ENCODE measurements at regions not wholly inside any gene's neighbourhood (a gene's known extent, or its start where the extent isn't known, plus 50 kb on each side); places are given as distances from the start of the nearest gene placed in this dataset.

- H3K9me3 ChIP-seq (replicated peaks), result peaks cover 5% of the 10 kb centered on the region; the same call in 1 of the 2 replicates
- no peak overlapping the region for H3K27ac ChIP-seq
- no peaks in the 10 kb centered on the region for H3K36me3 ChIP-seq
- no peaks in the 10 kb centered on the region for H3K27me3 ChIP-seq
- no peaks in the 10 kb centered on the region; the same call in 1 of the 2 replicates for H3K4me1 ChIP-seq
- no peak for DNase-seq
- no peak overlapping the region for H3K4me3 ChIP-seq
These were observed 65.5 kb downstream of the ANKRD60 start for GRCh38 chr20:58162986-58163385.

- no peak overlapping the region for H3K27ac ChIP-seq
- H3K4me1 ChIP-seq, result no peaks in the 10 kb centered on the region; the same call in 1 of the 2 replicates
- H3K9me3 ChIP-seq (replicated peaks), result peaks cover 5% of the 10 kb centered on the region; the same call in 1 of the 2 replicates
- DNase-seq, result no peak
- H3K4me3 ChIP-seq, result no peak overlapping the region
- H3K36me3 ChIP-seq, result no peaks in the 10 kb centered on the region
- no peaks in the 10 kb centered on the region for H3K27me3 ChIP-seq
These were observed 67.3 kb downstream of the ANKRD60 start for GRCh38 chr20:58161192-58161591.

- H3K27ac ChIP-seq, result no peak overlapping the region
These were observed 67.9 kb downstream of the ANKRD60 start for GRCh38 chr20:58160451-58161061.

GRCh38 chr20:58155148-58155925 lies 73.1 kb downstream of the ANKRD60 start:
- Histone ChIP-seq H3K36me3 (no peaks in the 10 kb centered on the region), H3K9me3 (replicated peaks) (no peaks in the 10 kb centered on the region), H3K27ac (no peak overlapping the region), H3K27me3 (no peaks in the 10 kb centered on the region; the same call in 1 of the 2 replicates), H3K4me1 (no peaks in the 10 kb centered on the region), H3K4me3 (no peak overlapping the region)
- no peak for DNase-seq

More at GRCh38 chr20:58160451-58161061, 67.9 kb downstream of the ANKRD60 start:
- peaks cover 5% of the 10 kb centered on the region; the same call in 1 of the 2 replicates for H3K9me3 ChIP-seq (replicated peaks)
- H3K4me3 ChIP-seq, result no peak overlapping the region
- H3K27me3 ChIP-seq, result no peaks in the 10 kb centered on the region
- no peaks in the 10 kb centered on the region; the same call in 1 of the 2 replicates for H3K4me1 ChIP-seq
- H3K36me3 ChIP-seq, result no peaks in the 10 kb centered on the region
- no peak for DNase-seq

GRCh38 chr20:58154113-58154512 lies 74.3 kb downstream of the ANKRD60 start:
- no peak for DNase-seq
- H3K4me1 ChIP-seq, result peaks cover 8% of the 10 kb centered on the region
- H3K9me3 ChIP-seq (replicated peaks), result no peaks in the 10 kb centered on the region
- H3K27me3 ChIP-seq, result no peaks in the 10 kb centered on the region; the same call in 1 of the 2 replicates
- H3K4me3 ChIP-seq, result no peak overlapping the region
- H3K27ac ChIP-seq, result no peak overlapping the region
- H3K36me3 ChIP-seq, result no peaks in the 10 kb centered on the region

GRCh38 chr20:58153121-58153520 lies 75.3 kb downstream of the ANKRD60 start:
- no peaks in the 10 kb centered on the region for H3K9me3 ChIP-seq (replicated peaks)
- no peak overlapping the region for H3K4me3 ChIP-seq
- no peak for DNase-seq
- peaks cover 8% of the 10 kb centered on the region for H3K4me1 ChIP-seq
- H3K27me3 ChIP-seq, result no peaks in the 10 kb centered on the region; the same call in 1 of the 2 replicates
- no peaks in the 10 kb centered on the region for H3K36me3 ChIP-seq
- H3K27ac ChIP-seq, result no peak overlapping the region

- H3K36me3 ChIP-seq, result no peaks in the 10 kb centered on the region
- H3K4me1 ChIP-seq, result peaks cover 8% of the 10 kb centered on the region
- no peaks in the 10 kb centered on the region; the same call in 1 of the 2 replicates for H3K27me3 ChIP-seq
- peak in 1 of 2 experiments; percentile 37 for DNase-seq
- no peak overlapping the region for H3K4me3 ChIP-seq
- H3K27ac ChIP-seq, result no peak overlapping the region
- H3K9me3 ChIP-seq (replicated peaks), result 0 out of 2 replicates have a peak, but pooled peaks cover 3% of the 10 kb centered on the region
These were observed 77.7 kb downstream of the ANKRD60 start for GRCh38 chr20:58150772-58151171.

- peak in 1 of 2 experiments; percentile 43 for DNase-seq
- no peak overlapping the region for H3K4me3 ChIP-seq
- no peaks in the 10 kb centered on the region for H3K36me3 ChIP-seq
These were observed 78.9 kb downstream of the ANKRD60 start for GRCh38 chr20:58149437-58150091.

GRCh38 chr20:58148891-58149290 lies 79.6 kb downstream of the ANKRD60 start:
- Histone ChIP-seq H3K27me3 (0 out of 2 replicates have a peak, but pooled peaks cover 2% of the 10 kb centered on the region), H3K4me1 (peaks cover 8% of the 10 kb centered on the region), H3K27ac (no peak overlapping the region), H3K36me3 (no peaks in the 10 kb centered on the region), H3K9me3 (replicated peaks) (peaks cover 3% of the 10 kb centered on the region; the same call in 1 of the 2 replicates), H3K4me3 (no peak overlapping the region)
- no peak for DNase-seq

More at GRCh38 chr20:58149437-58150091, 78.9 kb downstream of the ANKRD60 start:
- Histone ChIP-seq H3K4me1 (peaks cover 8% of the 10 kb centered on the region), H3K27ac (no peak overlapping the region), H3K9me3 (replicated peaks) (peaks cover 3% of the 10 kb centered on the region; the same call in 1 of the 2 replicates), H3K27me3 (peaks cover 2% of the 10 kb centered on the region; the same call in 1 of the 2 replicates)

- Histone ChIP-seq H3K9me3 (replicated peaks) (peaks cover 3% of the 10 kb centered on the region; the same call in 1 of the 2 replicates), H3K36me3 (no peaks in the 10 kb centered on the region), H3K27ac (no peak overlapping the region), H3K4me1 (peaks cover 8% of the 10 kb centered on the region), H3K4me3 (no peak overlapping the region), H3K27me3 (0 out of 2 replicates have a peak, but pooled peaks cover 2% of the 10 kb centered on the region)
- no peak for DNase-seq
These were observed 80.7 kb downstream of the ANKRD60 start for GRCh38 chr20:58147628-58148370.

- Histone ChIP-seq H3K4me3 (no peak overlapping the region), H3K36me3 (no peaks in the 10 kb centered on the region), H3K27ac (no peak overlapping the region), H3K4me1 (peaks cover 8% of the 10 kb centered on the region), H3K9me3 (replicated peaks) (peaks cover 3% of the 10 kb centered on the region; the same call in 1 of the 2 replicates), H3K27me3 (0 out of 2 replicates have a peak, but pooled peaks cover 2% of the 10 kb centered on the region)
- DNase-seq, result no peak
These were observed 81.7 kb downstream of the ANKRD60 start for GRCh38 chr20:58146746-58147140.

- Histone ChIP-seq H3K27me3 (0 out of 2 replicates have a peak, but pooled peaks cover 2% of the 10 kb centered on the region), H3K4me3 (no peak overlapping the region), H3K27ac (no peak overlapping the region), H3K9me3 (replicated peaks) (peaks cover 3% of the 10 kb centered on the region; the same call in 1 of the 2 replicates), H3K36me3 (no peaks in the 10 kb centered on the region), H3K4me1 (peaks cover 8% of the 10 kb centered on the region)
- no peak for DNase-seq
These were observed 82.2 kb downstream of the ANKRD60 start for GRCh38 chr20:58146081-58146745.

GRCh38 chr20:58145506-58146080 lies 82.9 kb downstream of the ANKRD60 start:
- H3K27ac ChIP-seq, result no peak overlapping the region
- H3K27me3 ChIP-seq, result 0 out of 2 replicates have a peak, but pooled peaks cover 2% of the 10 kb centered on the region
- no peak for DNase-seq
- no peak overlapping the region for H3K4me3 ChIP-seq
- H3K4me1 ChIP-seq, result peaks cover 8% of the 10 kb centered on the region
- no peaks in the 10 kb centered on the region for H3K36me3 ChIP-seq
- peaks cover 3% of the 10 kb centered on the region; the same call in 1 of the 2 replicates for H3K9me3 ChIP-seq (replicated peaks)
